SU-DHL-6 (cell line): ENCODE measurements at regions not wholly inside any gene's neighbourhood (a gene's known extent, or its start where the extent isn't known, plus 50 kb on each side); places are given as distances from the start of the nearest gene placed in this dataset.

ENCODE experiments used
- EZH2phosphoT487 ChIP-seq: fragments of 200-600 bp; sonication (generic), shearing (Covaris generic); conservative IDR thresholded peaks from 2 replicates; pipeline ENCODE4 v1.6.1; 2018; ENCODE audit warnings: mild to moderate bottlenecking, antibody characterized with exemption, low read length, moderate library complexity, mixed read lengths
- TF ChIP-seq, protein P1 (sequence below): fragments of 200-600 bp; sonication (generic); IDR thresholded peaks from one replicate; pipeline ENCODE4 v1.5.1; 2017; ENCODE audit warnings: antibody characterized with exemption, mild to moderate bottlenecking, low read length, moderate library complexity; ENCODE audit not compliant: insufficient read depth, poor library complexity, severe bottlenecking

DNA sequence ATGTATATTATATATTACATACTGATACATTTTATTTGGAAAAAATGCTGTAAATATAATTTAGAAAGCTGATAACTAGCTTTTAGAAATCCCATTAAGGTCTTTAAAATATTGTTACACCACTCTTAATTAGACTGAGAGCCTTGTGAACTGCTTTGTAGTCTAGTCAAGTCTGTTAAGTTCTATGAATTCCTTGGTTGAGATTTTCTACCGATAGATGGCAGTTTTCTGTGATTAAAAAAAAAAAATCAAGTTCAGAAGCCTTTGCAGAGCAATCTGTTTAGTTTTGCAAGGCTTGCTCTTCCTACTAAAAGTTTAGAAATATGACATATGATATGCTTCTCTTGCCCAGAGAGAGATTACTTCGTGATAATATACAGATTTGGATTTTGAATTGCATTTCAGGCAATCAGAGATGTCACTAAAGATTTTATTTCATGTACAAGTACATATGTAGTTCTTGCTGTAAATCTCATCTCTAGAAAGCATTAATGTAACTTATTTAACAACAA, 60.4 kb upstream of the SLITRK3 start:
- TF ChIP-seq, protein P1, sequence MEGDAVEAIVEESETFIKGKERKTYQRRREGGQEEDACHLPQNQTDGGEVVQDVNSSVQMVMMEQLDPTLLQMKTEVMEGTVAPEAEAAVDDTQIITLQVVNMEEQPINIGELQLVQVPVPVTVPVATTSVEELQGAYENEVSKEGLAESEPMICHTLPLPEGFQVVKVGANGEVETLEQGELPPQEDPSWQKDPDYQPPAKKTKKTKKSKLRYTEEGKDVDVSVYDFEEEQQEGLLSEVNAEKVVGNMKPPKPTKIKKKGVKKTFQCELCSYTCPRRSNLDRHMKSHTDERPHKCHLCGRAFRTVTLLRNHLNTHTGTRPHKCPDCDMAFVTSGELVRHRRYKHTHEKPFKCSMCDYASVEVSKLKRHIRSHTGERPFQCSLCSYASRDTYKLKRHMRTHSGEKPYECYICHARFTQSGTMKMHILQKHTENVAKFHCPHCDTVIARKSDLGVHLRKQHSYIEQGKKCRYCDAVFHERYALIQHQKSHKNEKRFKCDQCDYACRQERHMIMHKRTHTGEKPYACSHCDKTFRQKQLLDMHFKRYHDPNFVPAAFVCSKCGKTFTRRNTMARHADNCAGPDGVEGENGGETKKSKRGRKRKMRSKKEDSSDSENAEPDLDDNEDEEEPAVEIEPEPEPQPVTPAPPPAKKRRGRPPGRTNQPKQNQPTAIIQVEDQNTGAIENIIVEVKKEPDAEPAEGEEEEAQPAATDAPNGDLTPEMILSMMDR: peak; percentile 14
- TF ChIP-seq EZH2phosphoT487: no peak
